Stimulated activated naive B cell treated with anti-CD40 and anti-IgM and Interleukin-4, amounts not matched to agents 10 μg/mL and 1 μg/mL and 100 μg/mL, for 72 hours (primary cell): ENCODE measurements at regions not wholly inside any gene's neighbourhood (a gene's known extent, or its start where the extent isn't known, plus 50 kb on each side); places are given as distances from the start of the nearest gene placed in this dataset.

Source experiments
- ATAC-seq, 2 donors: fragments of 150-1000 bp; cut with Tn5 transposase; replicated peaks; 2 replicates each; pipeline ENCODE4 v1.10.0; 2021; ENCODE audit warnings: moderate library complexity in 1 of 2
- DNase-seq: peaks from one replicate; pipeline ENCODE4 v3.0.0; 2021
- H3K27ac Mint-ChIP-seq: one replicate; pipeline ENCODE4 v1.8.0; 2022; ENCODE audit warnings: mild to moderate bottlenecking, mixed read lengths
- H3K27me3 Mint-ChIP-seq, 2 donors: one replicate each; pipeline ENCODE4 v1.8.0; 2022; ENCODE audit warnings: mixed read lengths in 2 of 2
- H3K36me3 Mint-ChIP-seq, 2 donors: one replicate each; pipeline ENCODE4 v1.8.0; 2022; ENCODE audit warnings: mixed read lengths in 2 of 2, mild to moderate bottlenecking in 1 of 2
- H3K4me1 Mint-ChIP-seq, 2 donors: one replicate each; pipeline ENCODE4 v1.8.0; 2022; ENCODE audit warnings: mixed read lengths in 2 of 2, mild to moderate bottlenecking in 1 of 2
- H3K4me3 Mint-ChIP-seq, 2 donors: one replicate each; pipeline ENCODE4 v1.8.0; 2022; ENCODE audit warnings: mild to moderate bottlenecking in 2 of 2, mixed read lengths in 2 of 2, moderate library complexity in 1 of 2
- H3K9me3 Mint-ChIP-seq, 2 donors: one replicate each; pipeline ENCODE4 v1.8.0; 2022; ENCODE audit warnings: mixed read lengths in 2 of 2, mild to moderate bottlenecking in 1 of 2

DNA sequence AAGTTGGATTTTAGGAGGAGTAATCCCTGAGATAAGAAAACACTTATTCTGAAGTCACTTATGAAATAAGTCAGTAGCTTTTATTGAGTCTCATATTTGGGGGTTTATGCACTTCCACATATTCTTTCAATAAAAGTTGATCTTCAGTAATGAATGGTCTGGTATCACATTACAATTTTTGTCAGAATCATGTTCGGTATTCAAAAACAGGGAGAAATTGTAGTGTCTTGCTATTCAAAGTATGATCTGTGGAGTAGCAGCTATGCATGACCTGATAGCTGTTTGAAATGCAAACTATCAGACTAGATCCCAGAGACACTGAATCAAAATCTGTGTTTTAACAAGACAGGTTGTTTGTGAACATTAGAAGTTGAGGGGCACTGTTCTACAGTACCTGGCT lies 857.6 kb downstream of the METTL15 start:
- ATAC-seq: no peak
- Mint-ChIP-seq H3K9me3 (peaks cover 1 to 3% of the 10 kb centered on the region in 2 donors), H3K4me3 (no peak overlapping the region)

GRCh38 chr11:28964811-28965210 lies 856.6 kb downstream of the METTL15 start:
- Mint-ChIP-seq H3K27me3 (no peaks in the 10 kb centered on the region), H3K9me3 (peaks cover 2 to 3% of the 10 kb centered on the region in 2 donors), H3K36me3 (no peaks in the 10 kb centered on the region), H3K4me3 (no peak overlapping the region), H3K27ac (no peak overlapping the region), H3K4me1 (no peaks in the 10 kb centered on the region)
- DNase-seq: no peak
- no peak for ATAC-seq

More for the DNA sequence above, 857.6 kb downstream of the METTL15 start:
- Mint-ChIP-seq H3K4me1 (no peaks in the 10 kb centered on the region), H3K27ac (no peak overlapping the region), H3K27me3 (no peaks in the 10 kb centered on the region), H3K36me3 (no peaks in the 10 kb centered on the region)
- no peak for DNase-seq

DNA sequence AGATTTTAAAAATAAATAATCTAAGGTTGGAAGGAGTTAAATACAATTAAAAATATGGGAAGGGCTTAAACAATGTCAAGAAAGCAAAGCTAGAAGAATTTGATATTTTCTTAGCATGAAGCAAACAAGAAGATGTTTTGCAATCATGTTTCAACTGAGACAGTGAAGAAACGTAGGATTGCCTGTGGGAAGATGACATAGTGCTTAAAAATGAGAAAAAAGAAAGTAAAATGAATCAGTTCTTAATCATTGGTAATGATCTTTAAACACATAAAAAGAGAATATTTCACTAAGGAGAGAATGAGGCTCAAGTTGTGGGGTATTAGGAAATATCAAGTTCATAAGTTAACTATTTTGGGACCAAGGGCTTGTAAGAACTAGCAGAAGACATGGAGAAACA lies 855.0 kb downstream of the METTL15 start:
- H3K4me3 Mint-ChIP-seq: no peak overlapping the region
- H3K9me3 Mint-ChIP-seq: peaks cover 2 to 3% of the 10 kb centered on the region in 2 donors
- no peaks in the 10 kb centered on the region for H3K27me3 Mint-ChIP-seq
- H3K27ac Mint-ChIP-seq: no peak overlapping the region
- no peaks in the 10 kb centered on the region for H3K36me3 Mint-ChIP-seq
- no peak for DNase-seq
- ATAC-seq: no peak
- no peaks in the 10 kb centered on the region for H3K4me1 Mint-ChIP-seq

DNA sequence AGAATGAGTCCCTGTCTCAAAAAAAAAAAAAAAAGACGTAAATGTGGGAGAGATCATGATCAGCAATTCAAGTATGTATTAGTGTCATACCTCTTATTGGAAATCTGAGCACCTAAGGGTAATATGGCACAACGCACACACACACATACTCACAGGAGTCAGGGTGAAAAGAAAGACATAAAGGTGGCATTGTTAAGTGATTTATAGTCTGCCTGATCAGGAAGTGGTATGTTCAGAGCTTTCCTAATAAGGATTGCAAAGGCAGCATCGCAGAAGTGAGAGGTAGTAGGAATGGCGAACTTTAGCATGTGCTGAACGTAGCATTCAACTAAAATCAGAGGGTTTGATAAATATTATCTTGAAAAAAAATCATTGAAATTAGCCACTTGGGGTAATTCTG lies 854.3 kb downstream of the METTL15 start:
- Mint-ChIP-seq H3K9me3 (peaks cover 1 to 3% of the 10 kb centered on the region in 2 donors), H3K36me3 (no peaks in the 10 kb centered on the region), H3K27ac (no peak overlapping the region), H3K4me1 (no peaks in the 10 kb centered on the region), H3K27me3 (no peaks in the 10 kb centered on the region), H3K4me3 (no peak overlapping the region)
- DNase-seq: no peak
- no peak for ATAC-seq

DNA sequence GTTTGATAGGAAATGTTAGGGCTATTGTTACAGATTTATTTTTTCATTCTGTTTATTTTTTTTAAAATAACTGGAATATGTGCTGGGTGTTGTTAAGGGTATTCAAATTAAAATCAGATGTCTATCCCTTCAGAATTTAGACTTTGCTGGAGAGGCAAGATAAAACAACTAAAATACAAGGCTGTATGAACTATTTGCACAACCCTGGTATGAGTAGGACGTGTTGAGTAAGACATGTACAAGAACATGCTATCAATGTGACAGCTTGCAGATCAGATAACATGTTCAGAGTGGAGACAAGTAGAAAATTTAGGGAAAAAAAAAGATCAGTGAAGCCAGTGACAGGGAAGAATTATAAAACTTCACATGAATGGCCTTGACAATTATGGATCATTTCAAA lies 853.5 kb downstream of the METTL15 start:
- Mint-ChIP-seq H3K27me3 (no peaks in the 10 kb centered on the region), H3K27ac (no peak overlapping the region)
- no peak for ATAC-seq

GRCh38 chr11:28956446-28956845 lies 848.3 kb downstream of the METTL15 start:
- DNase-seq: no peak
- no peaks in the 10 kb centered on the region for H3K4me1 Mint-ChIP-seq
- no peak overlapping the region for H3K27ac Mint-ChIP-seq
- no peaks in the 10 kb centered on the region for H3K36me3 Mint-ChIP-seq
- H3K9me3 Mint-ChIP-seq: peaks cover 0 to 4% of the 10 kb centered on the region in 2 donors
- H3K27me3 Mint-ChIP-seq: no peaks in the 10 kb centered on the region
- no peak overlapping the region for H3K4me3 Mint-ChIP-seq
- no peak for ATAC-seq

More for the DNA sequence above, 853.5 kb downstream of the METTL15 start:
- Mint-ChIP-seq H3K4me1 (no peaks in the 10 kb centered on the region), H3K9me3 (peaks cover 2 to 3% of the 10 kb centered on the region in 2 donors), H3K4me3 (no peak overlapping the region), H3K36me3 (no peaks in the 10 kb centered on the region)
- DNase-seq: no peak

- H3K27me3 Mint-ChIP-seq: no peaks in the 10 kb centered on the region
- no peak overlapping the region for H3K4me3 Mint-ChIP-seq
- H3K9me3 Mint-ChIP-seq: peaks cover 0 to 6% of the 10 kb centered on the region in 2 donors
- no peaks in the 10 kb centered on the region for H3K4me1 Mint-ChIP-seq
- no peaks in the 10 kb centered on the region for H3K36me3 Mint-ChIP-seq
- DNase-seq: no peak
- no peak for ATAC-seq
- no peak overlapping the region for H3K27ac Mint-ChIP-seq
Observed at GRCh38 chr11:28951191-28951590, 843.0 kb downstream of the METTL15 start.

- Mint-ChIP-seq H3K4me3 (no peak overlapping the region), H3K27me3 (no peaks in the 10 kb centered on the region), H3K9me3 (peaks cover 0 to 2% of the 10 kb centered on the region in 2 donors), H3K27ac (no peak overlapping the region), H3K4me1 (no peaks in the 10 kb centered on the region), H3K36me3 (no peaks in the 10 kb centered on the region)
- DNase-seq: no peak
- no peak for ATAC-seq
Observed at GRCh38 chr11:28939381-28939780, 831.2 kb downstream of the METTL15 start.

GRCh38 chr11:28938091-28938490 lies 829.9 kb downstream of the METTL15 start:
- Mint-ChIP-seq H3K4me3 (no peak overlapping the region), H3K4me1 (no peaks in the 10 kb centered on the region), H3K9me3 (peaks cover 0 to 4% of the 10 kb centered on the region in 2 donors), H3K36me3 (no peaks in the 10 kb centered on the region), H3K27me3 (no peaks in the 10 kb centered on the region), H3K27ac (no peak overlapping the region)
- ATAC-seq (no peak), DNase-seq (no peak)

DNA sequence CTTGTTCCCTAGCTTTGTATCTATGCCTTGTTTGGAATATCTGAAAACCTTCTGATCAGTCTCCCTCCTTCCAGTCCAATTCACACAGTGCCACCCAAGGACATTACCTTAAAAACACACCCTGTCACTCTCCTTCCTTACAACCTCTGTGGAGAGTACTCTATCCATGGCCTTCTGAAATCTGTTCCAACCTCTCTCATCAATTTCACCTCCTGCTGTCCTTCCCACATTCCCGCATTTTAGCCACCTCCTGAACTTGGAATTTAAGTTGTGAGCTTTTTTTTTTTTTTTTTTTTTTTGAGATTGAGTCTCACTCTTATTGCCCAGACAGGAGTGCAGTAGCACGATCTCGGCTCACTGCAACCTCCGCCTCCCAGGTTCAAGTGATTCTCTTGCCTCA lies 824.8 kb downstream of the METTL15 start:
- ATAC-seq (no peak), DNase-seq (no peak)
- Mint-ChIP-seq H3K27ac (no peak overlapping the region), H3K4me1 (no peaks in the 10 kb centered on the region), H3K36me3 (no peaks in the 10 kb centered on the region), H3K27me3 (no peaks in the 10 kb centered on the region), H3K4me3 (no peak overlapping the region), H3K9me3 (peaks cover 7% of the 10 kb centered on the region in 2 donors)

- Mint-ChIP-seq H3K27me3 (no peaks in the 10 kb centered on the region), H3K9me3 (peaks cover 0 to 3% of the 10 kb centered on the region in 2 donors), H3K36me3 (no peaks in the 10 kb centered on the region), H3K4me1 (no peaks in the 10 kb centered on the region), H3K4me3 (no peak overlapping the region), H3K27ac (no peak overlapping the region)
- no peak for DNase-seq
- ATAC-seq: no peak
Observed at GRCh38 chr11:28924004-28924403, 815.8 kb downstream of the METTL15 start.

- Mint-ChIP-seq H3K4me3 (no peak overlapping the region), H3K4me1 (no peaks in the 10 kb centered on the region), H3K27me3 (no peaks in the 10 kb centered on the region), H3K36me3 (no peaks in the 10 kb centered on the region), H3K9me3 (peaks cover 3 to 5% of the 10 kb centered on the region in 2 donors), H3K27ac (no peak overlapping the region)
- ATAC-seq (no peak), DNase-seq (no peak)
Observed at GRCh38 chr11:28922386-28922981, 814.3 kb downstream of the METTL15 start.

DNA sequence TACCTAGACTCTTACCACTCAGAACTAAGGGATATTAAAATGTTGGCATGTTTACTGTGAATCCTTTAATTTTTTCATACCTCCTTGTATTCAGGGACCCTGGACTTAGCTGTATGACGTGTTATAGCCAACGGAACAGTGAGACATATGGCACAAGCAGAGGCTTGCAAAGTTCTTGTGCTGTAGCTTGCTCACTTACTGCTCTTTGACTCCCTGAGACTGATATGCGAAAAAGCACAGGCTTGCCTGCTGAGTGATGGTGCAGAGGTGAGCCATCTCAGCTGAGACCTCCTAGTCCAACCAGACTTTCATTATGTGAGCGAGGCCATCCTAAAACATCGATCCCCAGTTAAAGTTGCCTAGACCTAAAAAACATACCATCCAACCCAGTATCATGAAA lies 811.0 kb downstream of the METTL15 start:
- Mint-ChIP-seq H3K9me3 (peaks cover 2 to 9% of the 10 kb centered on the region in 2 donors), H3K4me3 (no peak overlapping the region), H3K4me1 (no peaks in the 10 kb centered on the region), H3K27me3 (no peaks in the 10 kb centered on the region), H3K36me3 (no peaks in the 10 kb centered on the region), H3K27ac (no peak overlapping the region)
- ATAC-seq (no peak), DNase-seq (no peak)

DNA sequence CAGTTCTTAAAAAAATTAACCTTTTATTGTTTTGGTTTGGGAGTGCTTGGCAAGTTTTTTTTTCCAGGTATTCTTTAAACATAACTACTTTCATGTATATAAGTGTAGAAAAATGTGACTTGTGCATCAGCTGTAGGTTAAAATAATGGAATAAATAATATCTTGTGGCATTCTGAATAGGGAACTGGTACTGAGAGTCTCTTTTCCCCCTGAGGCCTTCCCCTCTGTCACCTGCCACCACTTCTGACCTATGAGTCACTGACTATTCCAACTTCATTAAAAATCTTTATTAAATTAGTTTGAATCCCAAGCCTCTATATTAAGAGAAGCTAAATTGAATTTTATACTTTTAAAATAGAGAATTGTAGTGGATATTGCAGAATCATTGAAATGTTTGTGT lies 805.7 kb downstream of the METTL15 start:
- ATAC-seq (peak; percentile 54 to 65), DNase-seq (no peak)
- Mint-ChIP-seq H3K9me3 (peaks cover 4 to 9% of the 10 kb centered on the region in 2 donors), H3K4me3 (no peak overlapping the region), H3K27ac (no peak overlapping the region), H3K4me1 (no peaks in the 10 kb centered on the region), H3K27me3 (no peaks in the 10 kb centered on the region), H3K36me3 (no peaks in the 10 kb centered on the region)

GRCh38 chr11:28911829-28912228 lies 803.6 kb downstream of the METTL15 start:
- no peaks in the 10 kb centered on the region for H3K36me3 Mint-ChIP-seq
- DNase-seq: no peak
- H3K9me3 Mint-ChIP-seq: peaks cover 4 to 6% of the 10 kb centered on the region in 2 donors
- no peaks in the 10 kb centered on the region for H3K4me1 Mint-ChIP-seq
- H3K27ac Mint-ChIP-seq: no peak overlapping the region
- H3K27me3 Mint-ChIP-seq: no peaks in the 10 kb centered on the region
- ATAC-seq: no peak
- H3K4me3 Mint-ChIP-seq: no peak overlapping the region

DNA sequence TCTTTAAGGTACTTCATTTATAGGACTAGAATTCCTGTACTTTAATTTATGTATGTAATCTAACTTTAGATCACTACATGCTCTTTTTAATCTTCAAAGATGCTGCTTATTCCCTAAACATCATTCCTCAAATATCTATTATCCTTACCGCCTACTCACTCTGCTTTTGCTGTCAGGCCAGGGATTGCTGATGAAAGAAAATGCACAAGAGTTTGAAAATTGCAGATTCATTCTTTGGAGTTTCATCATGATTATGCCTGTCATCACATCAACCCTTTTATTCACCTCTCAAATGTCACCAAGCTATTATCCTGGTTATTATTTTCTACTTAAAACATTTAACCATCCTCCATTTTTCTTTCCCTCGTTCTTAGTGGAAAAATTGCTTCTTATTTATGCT lies 802.7 kb downstream of the METTL15 start:
- no peak for DNase-seq
- Mint-ChIP-seq H3K27ac (no peak overlapping the region), H3K4me3 (no peak overlapping the region), H3K4me1 (no peaks in the 10 kb centered on the region), H3K36me3 (no peaks in the 10 kb centered on the region), H3K9me3 (peaks cover under 1 to 5% of the 10 kb centered on the region in 2 donors), H3K27me3 (no peaks in the 10 kb centered on the region)
- ATAC-seq: no peak
